Endothelial cell of umbilical vein (primary cell): ENCODE measurements at regions not wholly inside any gene's neighbourhood (a gene's known extent, or its start where the extent isn't known, plus 50 kb on each side); places are given as distances from the start of the nearest gene placed in this dataset.

Source experiments
- BruUV-seq: library from RNA; stranded (reverse); fragments of 400-500 nt; replicated peaks from 2 replicates; lab custom pipeline; 2021; lab: Mats Ljungman, UMichigan
- CTCF ChIA-PET: fragments of 300-600, 350-600 bp; sonication (Branson Sonifier 250); formaldehyde crosslinking; loops from one replicate; lab custom pipeline; 2021; ENCODE audit warnings: antibody characterized with exemption, inconsistent platforms; lab: Charles Lee
- POLR2A ChIA-PET: fragments of 300-600, 350-600 bp; sonication (Branson Sonifier 250); formaldehyde crosslinking; loops from one replicate; lab custom pipeline; 2021; ENCODE audit warnings: antibody characterized with exemption, inconsistent platforms; lab: Charles Lee
- DNase-seq: peaks from one replicate; pipeline ENCODE4 v3.0.0-alpha.2; 2011; ENCODE audit warnings: low read depth, low spot score
- FAIRE-seq: peaks from 2 replicates; lab custom pipeline; 2011; peaks lifted over from hg19 to GRCh38; lab: Jason Lieb, UNC
- H2AFZ ChIP-seq: 2 replicates; pipeline ENCODE4 v1.6.0; 2012; ENCODE audit warnings: low read depth, low read length, control low read depth, inconsistent platforms
- H3K27ac ChIP-seq: 2 replicates; pipeline ENCODE4 v1.5.1; 2011; ENCODE audit warnings: low read depth, mild to moderate bottlenecking, control low read depth, low read length, moderate library complexity; ENCODE audit not compliant: insufficient read depth
- H3K27me3 ChIP-seq, 2 experiments: 2 replicates each; pipeline versions ENCODE4 v1.6.0 to v1.6.1; 2011; ENCODE audit warnings: low read length in 2 of 2, mixed read lengths in 1 of 2; ENCODE audit not compliant: control insufficient read depth in 2 of 2, insufficient read depth in 2 of 2
- H3K36me3 ChIP-seq, 2 experiments: 2 replicates in 1 of 2; 3 replicates in 1 of 2; pipeline ENCODE4 v1.5.1; 2011; ENCODE audit warnings: low read length in 2 of 2, mild to moderate bottlenecking in 1 of 2, moderate library complexity in 1 of 2; ENCODE audit not compliant: control insufficient read depth in 2 of 2, insufficient read depth in 2 of 2; ENCODE audit errors: extremely low read depth in 1 of 2
- H3K4me1 ChIP-seq: 3 replicates; pipeline ENCODE4 v1.5.1; 2011; ENCODE audit warnings: mild to moderate bottlenecking, low read length; ENCODE audit not compliant: control insufficient read depth, insufficient read depth; ENCODE audit errors: extremely low read depth
- H3K4me2 ChIP-seq: 2 replicates; pipeline ENCODE4 v1.6.1; 2011; ENCODE audit warnings: low read length, control low read depth, mixed read lengths; ENCODE audit not compliant: insufficient read depth
- H3K4me3 ChIP-seq, 3 experiments: fragments of 200-600 bp in 1 of 3; sonication (generic), shearing (Covaris generic) in 1 of 3; replicated peaks in 1 of 3; 2 replicates each; pipeline ENCODE4 v1.5.1; 2011 to 2016; ENCODE audit warnings: control low read depth in 3 of 3, low read length in 3 of 3, mild to moderate bottlenecking in 2 of 3, inconsistent platforms in 1 of 3, low read depth in 1 of 3, moderate library complexity in 1 of 3; ENCODE audit not compliant: insufficient read depth in 1 of 3
- H3K79me2 ChIP-seq: 2 replicates; pipeline ENCODE4 v1.6.0; 2012; ENCODE audit warnings: low read length, inconsistent platforms; ENCODE audit not compliant: control insufficient read depth, insufficient read depth
- H3K9ac ChIP-seq: replicated peaks from 2 replicates; pipeline ENCODE3; 2011; ENCODE audit warnings: low read length, control low read depth; ENCODE audit not compliant: insufficient read depth; ENCODE audit errors: extremely low read depth
- H3K9me1 ChIP-seq: replicated peaks from 3 replicates; pipeline ENCODE4 v1.6.0; 2011; ENCODE audit warnings: mild to moderate bottlenecking, low read length; ENCODE audit not compliant: control insufficient read depth, insufficient read depth; ENCODE audit errors: extremely low read depth
- H3K9me3 ChIP-seq: replicated peaks from 2 replicates; pipeline ENCODE4 v1.5.1; 2012; ENCODE audit warnings: low read length, inconsistent platforms; ENCODE audit not compliant: control insufficient read depth, insufficient read depth
- H4K20me1 ChIP-seq: replicated peaks from 2 replicates; pipeline ENCODE3; 2011; ENCODE audit warnings: mild to moderate bottlenecking, low read length; ENCODE audit not compliant: control insufficient read depth, insufficient read depth; ENCODE audit errors: extremely low read depth
- EZH2 ChIP-seq: IDR thresholded peaks from 2 replicates; pipeline ENCODE4 v1.6.1; 2012; ENCODE audit warnings: borderline replicate concordance, low read depth, mild to moderate bottlenecking, moderate library complexity, low read length, inconsistent platforms; ENCODE audit not compliant: severe bottlenecking
- FOS ChIP-seq: IDR thresholded peaks from 2 replicates; pipeline ENCODE4 v1.6.1; 2011; ENCODE audit warnings: mild to moderate bottlenecking, low read length, moderate library complexity, borderline replicate concordance; ENCODE audit not compliant: insufficient read depth
- GATA2 ChIP-seq: IDR thresholded peaks from 2 replicates; pipeline ENCODE4 v1.7.0; 2011; ENCODE audit warnings: low read depth, mild to moderate bottlenecking, moderate library complexity, mixed read lengths, low read length; ENCODE audit not compliant: insufficient read length, insufficient read depth
- JUN ChIP-seq: IDR thresholded peaks from 2 replicates; pipeline ENCODE4 v1.6.1; 2011; ENCODE audit warnings: borderline replicate concordance, low read depth; ENCODE audit not compliant: insufficient read length, insufficient read depth
- MYC ChIP-seq: IDR thresholded peaks from one replicate; pipeline ENCODE4 v1.6.1; 2011; ENCODE audit warnings: mild to moderate bottlenecking, low read depth, low read length
- POLR2A ChIP-seq: IDR thresholded peaks from 2 replicates; pipeline ENCODE4 v1.6.1; 2012; ENCODE audit warnings: low read depth, mild to moderate bottlenecking, control low read depth, low read length
- POLR2AphosphoS5 ChIP-seq: IDR thresholded peaks from 2 replicates; pipeline ENCODE4 v1.6.1; 2012; ENCODE audit warnings: low read depth, mild to moderate bottlenecking, control low read depth, low read length, moderate library complexity; ENCODE audit not compliant: insufficient read depth
- dilution Hi-C: fragments of 300-500 bp; cut with MboI; formaldehyde crosslinking; loops from one replicate; pipeline ENCODE4 v1.15.0; 2019; ENCODE audit warnings: low sequenced_read_pairs; ENCODE audit not compliant: extremely low pct_ligation_motif_present
- intact Hi-C: fragments of 100-400 bp; cut with micrococcal nuclease; formaldehyde crosslinking; loops from one replicate; pipeline ENCODE4 v1.10.0; 2022
- TF ChIP-seq, protein P1 (sequence below): IDR thresholded peaks from 2 replicates; pipeline ENCODE4 v1.6.1; 2011; ENCODE audit not compliant: insufficient read depth, insufficient read length
- TF ChIP-seq, protein P2 (sequence below), 2 donors: IDR thresholded peaks; 1 replicate in 1 of 2; 2 replicates in 1 of 2; pipeline ENCODE4 v1.5.1; 2011; ENCODE audit warnings: low read length in 2 of 2, mild to moderate bottlenecking in 2 of 2, moderate library complexity in 2 of 2, control low read depth in 1 of 2, inconsistent platforms in 1 of 2, low read depth in 1 of 2; ENCODE audit not compliant: insufficient read depth in 1 of 2; ENCODE audit errors: extremely low read depth in 1 of 2

DNA sequence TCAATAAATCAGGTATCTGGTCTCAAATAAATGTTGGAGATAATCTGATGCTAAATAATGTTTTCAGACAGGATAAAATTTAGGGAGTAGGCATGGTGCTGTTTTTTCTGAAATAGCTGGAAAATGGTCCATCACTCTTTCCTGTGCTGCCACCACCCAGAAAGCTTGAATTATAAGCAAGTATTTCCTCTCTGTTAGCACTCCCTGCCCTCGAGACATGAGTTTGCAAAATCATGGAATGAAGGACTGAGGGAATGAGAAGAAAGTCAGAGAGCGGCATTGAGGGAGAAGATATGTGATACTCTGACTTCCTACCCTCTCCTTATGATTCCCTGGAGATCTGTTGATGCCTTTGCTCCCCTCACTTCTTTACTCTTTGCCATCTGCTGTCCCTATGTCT lies 1095.7 kb downstream of the IGSF11 start:
- no peaks in the 10 kb centered on the region for H3K4me1 ChIP-seq
- ChIA-PET CTCF (no interaction called here), POLR2A (no interaction called here)
- intact Hi-C loops (no loop called here), dilution Hi-C loops (no loop called here)
- TF ChIP-seq MYC, result no peak
- TF ChIP-seq, protein P1, sequence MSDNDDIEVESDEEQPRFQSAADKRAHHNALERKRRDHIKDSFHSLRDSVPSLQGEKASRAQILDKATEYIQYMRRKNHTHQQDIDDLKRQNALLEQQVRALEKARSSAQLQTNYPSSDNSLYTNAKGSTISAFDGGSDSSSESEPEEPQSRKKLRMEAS, result no peak
- TF ChIP-seq, protein P2, sequence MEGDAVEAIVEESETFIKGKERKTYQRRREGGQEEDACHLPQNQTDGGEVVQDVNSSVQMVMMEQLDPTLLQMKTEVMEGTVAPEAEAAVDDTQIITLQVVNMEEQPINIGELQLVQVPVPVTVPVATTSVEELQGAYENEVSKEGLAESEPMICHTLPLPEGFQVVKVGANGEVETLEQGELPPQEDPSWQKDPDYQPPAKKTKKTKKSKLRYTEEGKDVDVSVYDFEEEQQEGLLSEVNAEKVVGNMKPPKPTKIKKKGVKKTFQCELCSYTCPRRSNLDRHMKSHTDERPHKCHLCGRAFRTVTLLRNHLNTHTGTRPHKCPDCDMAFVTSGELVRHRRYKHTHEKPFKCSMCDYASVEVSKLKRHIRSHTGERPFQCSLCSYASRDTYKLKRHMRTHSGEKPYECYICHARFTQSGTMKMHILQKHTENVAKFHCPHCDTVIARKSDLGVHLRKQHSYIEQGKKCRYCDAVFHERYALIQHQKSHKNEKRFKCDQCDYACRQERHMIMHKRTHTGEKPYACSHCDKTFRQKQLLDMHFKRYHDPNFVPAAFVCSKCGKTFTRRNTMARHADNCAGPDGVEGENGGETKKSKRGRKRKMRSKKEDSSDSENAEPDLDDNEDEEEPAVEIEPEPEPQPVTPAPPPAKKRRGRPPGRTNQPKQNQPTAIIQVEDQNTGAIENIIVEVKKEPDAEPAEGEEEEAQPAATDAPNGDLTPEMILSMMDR (IDR thresholded peaks at IDR 0.05; ENCODE audit: extremely low read depth in 1 of 2, insufficient read depth in 1 of 2, low read depth in 1 of 2, low read length in 2 of 2), result no peak
- TF ChIP-seq EZH2, result no peak
- TF ChIP-seq FOS, result no peak
- TF ChIP-seq JUN, result no peak
- TF ChIP-seq POLR2AphosphoS5, result no peak
- TF ChIP-seq GATA2, result no peak
- no peak for TF ChIP-seq POLR2A
- FAIRE-seq (no peak), DNase-seq (no peak)
- no peaks in the 10 kb centered on the region for H3K9me3 ChIP-seq
- no peaks in the 10 kb centered on the region for H4K20me1 ChIP-seq
- H3K27me3 ChIP-seq, result no peaks in the 10 kb centered on the region
- no TSS peak for BruUV-seq
- H3K9me1 ChIP-seq, result no peaks in the 10 kb centered on the region
- H3K4me2 ChIP-seq, result no peak overlapping the region
- H3K36me3 ChIP-seq, result no peaks in the 10 kb centered on the region
- H3K27ac ChIP-seq, result no peak overlapping the region
- H3K9ac ChIP-seq, result no peak overlapping the region
- H2AFZ ChIP-seq, result no peak overlapping the region
- H3K79me2 ChIP-seq, result no peaks in the 10 kb centered on the region
- H3K4me3 ChIP-seq, result no peak overlapping the region
